ENCODE measurements at regions not wholly inside any gene's neighbourhood (a gene's known extent, or its start where the extent isn't known, plus 50 kb on each side); places are given as distances from the start of the nearest gene placed in this dataset.
"Not testable (repeated sequence)": the region's sequence is repeated elsewhere in the genome, so short reads cannot be mapped to it uniquely, and the experiment has no call there.

GRCh38 chr10:25076506-25077177 lies 60.2 kb downstream of the THNSL1 start:
- DNase-seq (ENCODE audit: low spot score) = no peak

- no peak for DNase-seq (ENCODE audit: low spot score)
Measured at GRCh38 chr10:25078658-25079431, 62.4 kb downstream of the THNSL1 start.

GRCh38 chr10:25080880-25081581 lies 64.6 kb downstream of the THNSL1 start:
- DNase-seq (ENCODE audit: low spot score) = peak; percentile 77

GRCh38 chr10:25082276-25083204 lies 66.1 kb downstream of the THNSL1 start:
- DNase-seq (ENCODE audit: low spot score) = no peak

GRCh38 chr10:25083546-25084111 lies 67.2 kb downstream of the THNSL1 start:
- no peak for DNase-seq (ENCODE audit: low spot score)

- no peak for DNase-seq (ENCODE audit: low spot score)
Measured at GRCh38 chr10:25084447-25084846, 68.0 kb downstream of the THNSL1 start.

- no peak for DNase-seq (ENCODE audit: low spot score)
Measured at GRCh38 chr10:25094590-25094989, 78.2 kb downstream of the THNSL1 start.

GRCh38 chr10:25097669-25098411 lies 77.0 kb upstream of the GPR158 start:
- no peak for DNase-seq (ENCODE audit: low spot score)

- DNase-seq (ENCODE audit: low spot score) = no peak
Measured at GRCh38 chr10:25100141-25100540, 74.7 kb upstream of the GPR158 start.

- DNase-seq (ENCODE audit: low spot score) = no peak
Measured at GRCh38 chr10:25101461-25102146, 73.2 kb upstream of the GPR158 start.

GRCh38 chr10:25102147-25102822 lies 72.5 kb upstream of the GPR158 start:
- no peak for DNase-seq (ENCODE audit: low spot score)

GRCh38 chr10:25103703-25104102 lies 71.1 kb upstream of the GPR158 start:
- DNase-seq (ENCODE audit: low spot score) = no peak

GRCh38 chr10:25104441-25104840 lies 70.4 kb upstream of the GPR158 start:
- DNase-seq (ENCODE audit: low spot score) = no peak

GRCh38 chr10:25105262-25105661 lies 69.5 kb upstream of the GPR158 start:
- DNase-seq (ENCODE audit: low spot score) = no peak

- no peak for DNase-seq (ENCODE audit: low spot score)
Measured at GRCh38 chr10:25105743-25106260, 69.0 kb upstream of the GPR158 start.

- DNase-seq (ENCODE audit: low spot score) = no peak
Measured at GRCh38 chr10:25107756-25108155, 67.0 kb upstream of the GPR158 start.

GRCh38 chr10:25109896-25110295 lies 64.9 kb upstream of the GPR158 start:
- not testable (repeated sequence) for DNase-seq (ENCODE audit: low spot score)

- DNase-seq (ENCODE audit: low spot score) = no peak
Measured at GRCh38 chr10:25112016-25112415, 62.8 kb upstream of the GPR158 start.

Data from SW480 (cell line).